Neural cell (in vitro differentiated cells): ENCODE measurements at regions not wholly inside any gene's neighbourhood (a gene's known extent, or its start where the extent isn't known, plus 50 kb on each side); places are given as distances from the start of the nearest gene placed in this dataset.

Experiments
- H2AFZ ChIP-seq: fragments of 200-600, 300-800 bp; sonication (generic), shearing (Covaris generic); 2 replicates; pipeline ENCODE4 v1.6.0; 2014; ENCODE audit warnings: low read depth, mild to moderate bottlenecking, antibody characterized with exemption, low read length, moderate library complexity
- H3F3A ChIP-seq: fragments of 200-600 bp; shearing (Covaris generic); 2 replicates; pipeline ENCODE4 v1.6.1; 2016; ENCODE audit warnings: mild to moderate bottlenecking, moderate library complexity, mixed read lengths, antibody characterized with exemption, low read length; ENCODE audit not compliant: insufficient read depth, poor library complexity, severe bottlenecking
- H3K27ac ChIP-seq: fragments of 200-600, 300-800 bp; sonication (generic), shearing (Covaris generic); 2 replicates; pipeline ENCODE4 v1.5.1; 2014; ENCODE audit warnings: mild to moderate bottlenecking, low read length, moderate library complexity
- H3K27me3 ChIP-seq: fragments of 300-800, 200-600 bp; sonication (generic), shearing (Covaris generic); 2 replicates; pipeline ENCODE4 v1.6.0; 2014; ENCODE audit warnings: mild to moderate bottlenecking, low read depth, low read length, moderate library complexity; ENCODE audit not compliant: insufficient read depth
- H3K36me3 ChIP-seq: fragments of 300-800, 200-600 bp; sonication (generic), shearing (Covaris generic); 2 replicates; pipeline ENCODE4 v1.5.1; 2014; ENCODE audit warnings: mild to moderate bottlenecking, antibody characterized with exemption, low read length, moderate library complexity; ENCODE audit not compliant: insufficient read depth
- H3K4me2 ChIP-seq: fragments of 300-800, 200-600 bp; sonication (generic), shearing (Covaris generic); 2 replicates; pipeline ENCODE4 v1.6.0; 2014; ENCODE audit warnings: mild to moderate bottlenecking, low read length
- H3K4me3 ChIP-seq: fragments of 300-800, 200-600 bp; sonication (generic), shearing (Covaris generic); 2 replicates; pipeline ENCODE4 v1.5.1; 2014; ENCODE audit warnings: mild to moderate bottlenecking, low read length, moderate library complexity
- H3K79me2 ChIP-seq: fragments of 200-600 bp; shearing (Covaris generic); replicated peaks from 2 replicates; pipeline ENCODE4 v1.6.0; 2014; ENCODE audit warnings: mild to moderate bottlenecking, low read length, moderate library complexity; ENCODE audit not compliant: insufficient read depth
- H3K9ac ChIP-seq: fragments of 300-800, 200-600 bp; sonication (generic), shearing (Covaris generic); 2 replicates; pipeline ENCODE4 v1.6.1; 2016; ENCODE audit warnings: mild to moderate bottlenecking, low read length, mixed read lengths
- H3K9me2 ChIP-seq: fragments of 200-600 bp; shearing (Covaris generic); 2 replicates; pipeline ENCODE4 v1.6.1; 2016; ENCODE audit warnings: mild to moderate bottlenecking, low read length, mixed read lengths; ENCODE audit not compliant: insufficient read depth
- H3K9me3 ChIP-seq: fragments of 200-600, 300-800 bp; sonication (generic), shearing (Covaris generic); 2 replicates; pipeline ENCODE4 v1.6.1; 2016; ENCODE audit warnings: mild to moderate bottlenecking, mixed run types, low read length, moderate library complexity, mixed read lengths
- H4K20me1 ChIP-seq: fragments of 200-600 bp; shearing (Covaris generic); 2 replicates; pipeline ENCODE4 v1.6.1; 2016; ENCODE audit warnings: mild to moderate bottlenecking, mixed run types; ENCODE audit not compliant: insufficient read depth
- EP300 ChIP-seq: fragments of 450-650 bp; conservative IDR thresholded peaks from 2 replicates; pipeline ENCODE4 v1.6.1; 2014; ENCODE audit warnings: antibody characterized with exemption, mild to moderate bottlenecking, moderate library complexity; ENCODE audit not compliant: poor library complexity, severe bottlenecking
- EZH2 ChIP-seq: fragments of 200-600, 300-800 bp; shearing (Covaris generic), sonication (generic); IDR thresholded peaks from 2 replicates; pipeline ENCODE4 v1.6.1; 2014; ENCODE audit warnings: antibody characterized with exemption, low read length, borderline replicate concordance, mild to moderate bottlenecking; ENCODE audit not compliant: insufficient read depth, poor library complexity, severe bottlenecking
- MXI1 ChIP-seq: fragments of 450-650 bp; conservative IDR thresholded peaks from 2 replicates; pipeline ENCODE4 v1.6.1; 2014; ENCODE audit warnings: antibody characterized with exemption, mild to moderate bottlenecking; ENCODE audit not compliant: poor library complexity, severe bottlenecking
- POLR2AphosphoS5 ChIP-seq: IDR thresholded peaks from 2 replicates; pipeline ENCODE4 v1.6.1; 2012
- RAD21 ChIP-seq: fragments of 450-650 bp; conservative IDR thresholded peaks from 2 replicates; pipeline ENCODE4 v1.6.1; 2014; ENCODE audit warnings: antibody characterized with exemption, mild to moderate bottlenecking, moderate library complexity
- SMC3 ChIP-seq: fragments of 450-650 bp; conservative IDR thresholded peaks from 2 replicates; pipeline ENCODE4 v1.6.1; 2014; ENCODE audit warnings: antibody characterized with exemption, mild to moderate bottlenecking, moderate library complexity; ENCODE audit not compliant: poor library complexity
- TAF1 ChIP-seq: IDR thresholded peaks from 2 replicates; pipeline ENCODE4 v1.6.1; 2012; ENCODE audit warnings: low read depth
- TF ChIP-seq, protein P1 (sequence below): fragments of 450-650 bp; IDR thresholded peaks from 2 replicates; pipeline ENCODE4 v1.5.1; 2014; ENCODE audit warnings: antibody characterized with exemption, mild to moderate bottlenecking, moderate library complexity; ENCODE audit not compliant: poor library complexity, severe bottlenecking
- TF ChIP-seq, protein P2 (sequence below): IDR thresholded peaks from 2 replicates; pipeline ENCODE4 v1.6.1; 2012; ENCODE audit warnings: borderline replicate concordance

DNA sequence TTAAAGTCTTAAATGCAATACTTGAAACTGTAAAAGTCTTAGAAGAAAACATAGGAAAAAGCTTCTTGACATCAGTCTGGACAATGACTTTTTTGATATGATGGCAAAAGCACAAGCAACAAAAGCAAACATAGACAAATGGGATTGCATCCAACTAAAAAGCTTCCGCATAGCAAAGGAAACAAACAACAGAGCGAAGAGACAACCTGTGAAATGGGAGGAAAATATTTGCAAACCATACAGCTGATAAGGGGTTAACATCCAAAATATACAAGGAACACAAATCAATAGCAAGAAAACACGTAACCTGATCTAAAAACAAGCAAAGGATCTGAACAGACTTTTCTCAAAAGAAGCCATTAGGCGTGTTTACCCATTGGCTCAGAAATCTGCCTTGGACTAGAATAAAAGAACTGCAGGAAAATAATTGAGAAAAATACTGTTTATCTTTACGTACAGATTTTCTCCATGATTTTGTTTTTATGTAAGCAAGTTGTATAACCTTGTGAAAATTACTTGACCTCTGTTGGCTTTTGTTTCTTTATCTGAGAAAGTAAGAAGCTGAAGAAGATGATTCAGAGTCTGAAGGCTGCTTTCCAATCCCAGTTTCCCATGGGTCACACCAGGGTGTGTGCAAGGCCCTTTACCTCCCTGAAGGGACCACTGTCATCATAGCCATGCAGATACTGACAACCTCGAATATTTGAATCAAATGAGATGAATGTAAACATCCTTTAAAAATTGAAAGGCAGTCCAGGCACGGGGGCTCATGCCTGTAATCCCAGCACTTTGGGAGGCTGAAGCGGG, 99.1 kb upstream of the LANCL2 start:
- Histone ChIP-seq H4K20me1 (no peaks in the 10 kb centered on the region), H3K79me2 (no peaks in the 10 kb centered on the region), H3K4me2 (no peak overlapping the region), H2AFZ (no peak overlapping the region), H3K36me3 (no peaks in the 10 kb centered on the region), H3K27ac (no peak overlapping the region), H3K4me3 (no peak overlapping the region), H3K9me3 (no peaks in the 10 kb centered on the region), H3K27me3 (no peaks in the 10 kb centered on the region), H3K9me2 (no peaks in the 10 kb centered on the region), H3F3A (no peaks in the 10 kb centered on the region), H3K9ac (no peak overlapping the region)
- TF ChIP-seq EZH2 (no peak), MXI1 (no peak), SMC3 (no peak), RAD21 (no peak), POLR2AphosphoS5 (no peak), TAF1 (no peak)
- TF ChIP-seq, protein P1, sequence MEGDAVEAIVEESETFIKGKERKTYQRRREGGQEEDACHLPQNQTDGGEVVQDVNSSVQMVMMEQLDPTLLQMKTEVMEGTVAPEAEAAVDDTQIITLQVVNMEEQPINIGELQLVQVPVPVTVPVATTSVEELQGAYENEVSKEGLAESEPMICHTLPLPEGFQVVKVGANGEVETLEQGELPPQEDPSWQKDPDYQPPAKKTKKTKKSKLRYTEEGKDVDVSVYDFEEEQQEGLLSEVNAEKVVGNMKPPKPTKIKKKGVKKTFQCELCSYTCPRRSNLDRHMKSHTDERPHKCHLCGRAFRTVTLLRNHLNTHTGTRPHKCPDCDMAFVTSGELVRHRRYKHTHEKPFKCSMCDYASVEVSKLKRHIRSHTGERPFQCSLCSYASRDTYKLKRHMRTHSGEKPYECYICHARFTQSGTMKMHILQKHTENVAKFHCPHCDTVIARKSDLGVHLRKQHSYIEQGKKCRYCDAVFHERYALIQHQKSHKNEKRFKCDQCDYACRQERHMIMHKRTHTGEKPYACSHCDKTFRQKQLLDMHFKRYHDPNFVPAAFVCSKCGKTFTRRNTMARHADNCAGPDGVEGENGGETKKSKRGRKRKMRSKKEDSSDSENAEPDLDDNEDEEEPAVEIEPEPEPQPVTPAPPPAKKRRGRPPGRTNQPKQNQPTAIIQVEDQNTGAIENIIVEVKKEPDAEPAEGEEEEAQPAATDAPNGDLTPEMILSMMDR, result no peak

DNA sequence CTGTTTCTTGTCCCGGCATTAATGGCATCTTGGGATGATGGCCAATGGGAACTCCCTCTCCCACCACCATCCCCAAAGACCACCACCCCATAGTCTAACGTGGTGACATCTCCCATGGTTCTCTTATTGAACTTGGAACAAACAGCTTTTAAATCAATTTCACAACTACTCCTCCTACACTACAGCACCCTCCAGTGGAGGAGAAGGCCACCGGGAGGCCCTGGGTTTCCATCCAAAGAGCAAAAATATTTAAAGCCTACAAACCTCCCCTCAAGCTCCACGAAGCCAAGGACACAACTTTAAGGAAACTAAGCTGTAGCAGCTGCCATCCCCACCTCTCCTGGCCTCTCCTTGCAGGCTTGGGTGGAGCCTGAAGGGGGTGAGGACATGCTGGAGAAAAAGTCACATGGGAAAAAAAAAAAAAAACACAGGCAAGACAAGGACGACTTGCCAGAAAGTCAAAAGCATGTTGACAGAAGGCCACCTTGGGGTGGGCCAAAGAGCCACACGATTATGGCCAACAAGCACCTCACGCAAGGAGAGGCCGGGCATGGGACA, 94.0 kb upstream of the LANCL2 start:
- H4K20me1 ChIP-seq, result no peaks in the 10 kb centered on the region
- no peaks in the 10 kb centered on the region for H3K79me2 ChIP-seq
- H3K9ac ChIP-seq, result no peak overlapping the region
- H3K36me3 ChIP-seq, result no peaks in the 10 kb centered on the region
- no peak overlapping the region for H3K4me3 ChIP-seq
- H3K9me3 ChIP-seq, result no peaks in the 10 kb centered on the region
- H3K27ac ChIP-seq, result no peak overlapping the region
- no peak for TF ChIP-seq POLR2AphosphoS5
- no peak for TF ChIP-seq RAD21
- no peak for TF ChIP-seq EP300
- TF ChIP-seq TAF1, result no peak
- TF ChIP-seq MXI1, result no peak
- no peak for TF ChIP-seq SMC3
- TF ChIP-seq EZH2, result no peak
- TF ChIP-seq, protein P2, sequence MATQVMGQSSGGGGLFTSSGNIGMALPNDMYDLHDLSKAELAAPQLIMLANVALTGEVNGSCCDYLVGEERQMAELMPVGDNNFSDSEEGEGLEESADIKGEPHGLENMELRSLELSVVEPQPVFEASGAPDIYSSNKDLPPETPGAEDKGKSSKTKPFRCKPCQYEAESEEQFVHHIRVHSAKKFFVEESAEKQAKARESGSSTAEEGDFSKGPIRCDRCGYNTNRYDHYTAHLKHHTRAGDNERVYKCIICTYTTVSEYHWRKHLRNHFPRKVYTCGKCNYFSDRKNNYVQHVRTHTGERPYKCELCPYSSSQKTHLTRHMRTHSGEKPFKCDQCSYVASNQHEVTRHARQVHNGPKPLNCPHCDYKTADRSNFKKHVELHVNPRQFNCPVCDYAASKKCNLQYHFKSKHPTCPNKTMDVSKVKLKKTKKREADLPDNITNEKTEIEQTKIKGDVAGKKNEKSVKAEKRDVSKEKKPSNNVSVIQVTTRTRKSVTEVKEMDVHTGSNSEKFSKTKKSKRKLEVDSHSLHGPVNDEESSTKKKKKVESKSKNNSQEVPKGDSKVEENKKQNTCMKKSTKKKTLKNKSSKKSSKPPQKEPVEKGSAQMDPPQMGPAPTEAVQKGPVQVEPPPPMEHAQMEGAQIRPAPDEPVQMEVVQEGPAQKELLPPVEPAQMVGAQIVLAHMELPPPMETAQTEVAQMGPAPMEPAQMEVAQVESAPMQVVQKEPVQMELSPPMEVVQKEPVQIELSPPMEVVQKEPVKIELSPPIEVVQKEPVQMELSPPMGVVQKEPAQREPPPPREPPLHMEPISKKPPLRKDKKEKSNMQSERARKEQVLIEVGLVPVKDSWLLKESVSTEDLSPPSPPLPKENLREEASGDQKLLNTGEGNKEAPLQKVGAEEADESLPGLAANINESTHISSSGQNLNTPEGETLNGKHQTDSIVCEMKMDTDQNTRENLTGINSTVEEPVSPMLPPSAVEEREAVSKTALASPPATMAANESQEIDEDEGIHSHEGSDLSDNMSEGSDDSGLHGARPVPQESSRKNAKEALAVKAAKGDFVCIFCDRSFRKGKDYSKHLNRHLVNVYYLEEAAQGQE, result no peak
- TF ChIP-seq, protein P1, result no peak
- H2AFZ ChIP-seq, result no peak overlapping the region
- H3F3A ChIP-seq, result no peaks in the 10 kb centered on the region
- H3K9me2 ChIP-seq, result no peaks in the 10 kb centered on the region
- H3K4me2 ChIP-seq, result no peak overlapping the region
- no peaks in the 10 kb centered on the region for H3K27me3 ChIP-seq
